Ammon's horn (tissue), 1 donor: ENCODE measurements at regions not wholly inside any gene's neighbourhood (a gene's known extent, or its start where the extent isn't known, plus 50 kb on each side); places are given as distances from the start of the nearest gene placed in this dataset.
"Not testable (repeated sequence)": the region's sequence is repeated elsewhere in the genome, so short reads cannot be mapped to it uniquely, and the experiment has no call there.

ENCODE experiments used
- DNase-seq: peaks from one replicate; pipeline ENCODE4 v3.0.0-alpha.2; 2016; ENCODE audit warnings: low spot score

- DNase-seq, result no peak
Observed at GRCh38 chr2:8426550-8426949, 255.3 kb upstream of the ID2 start.

GRCh38 chr2:8427211-8427610, 254.6 kb upstream of the ID2 start:
- no peak for DNase-seq

GRCh38 chr2:8430628-8431027, 251.2 kb upstream of the ID2 start:
- DNase-seq, result no peak

DNA sequence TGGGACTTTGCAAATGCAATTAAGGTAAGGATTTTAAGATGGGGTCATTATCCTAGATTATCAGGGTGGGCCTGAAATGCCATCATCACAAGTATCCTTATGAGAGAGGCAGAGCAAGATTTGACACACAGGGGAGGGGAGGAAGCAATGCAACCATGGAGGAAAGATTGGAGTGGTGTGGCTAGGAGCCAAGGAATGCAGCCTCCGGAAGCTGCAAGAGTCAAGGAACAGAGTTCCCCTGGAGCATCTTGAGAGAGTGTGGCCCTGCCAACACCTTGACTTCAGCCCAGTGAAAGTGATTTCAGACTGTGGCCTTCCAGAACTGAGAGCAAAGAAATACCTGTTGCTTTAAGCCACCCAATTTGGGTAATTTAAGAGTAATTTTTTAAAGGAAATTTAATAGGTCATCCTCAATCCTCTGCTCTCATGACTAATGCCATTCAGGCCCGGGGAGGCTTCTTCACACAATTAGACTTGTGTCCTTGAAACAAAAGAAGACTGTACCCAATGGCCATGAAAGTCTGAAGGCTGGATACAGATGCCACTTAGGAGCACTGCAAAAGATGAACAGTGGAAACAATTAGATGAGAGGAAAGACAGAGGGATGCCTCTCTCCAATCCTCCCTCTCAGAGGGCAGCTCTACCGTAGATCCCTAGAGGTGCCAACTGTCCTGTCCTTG, 250.3 kb upstream of the ID2 start:
- DNase-seq, result no peak

GRCh38 chr2:8432706-8433336, 249.0 kb upstream of the ID2 start:
- no peak for DNase-seq

DNA sequence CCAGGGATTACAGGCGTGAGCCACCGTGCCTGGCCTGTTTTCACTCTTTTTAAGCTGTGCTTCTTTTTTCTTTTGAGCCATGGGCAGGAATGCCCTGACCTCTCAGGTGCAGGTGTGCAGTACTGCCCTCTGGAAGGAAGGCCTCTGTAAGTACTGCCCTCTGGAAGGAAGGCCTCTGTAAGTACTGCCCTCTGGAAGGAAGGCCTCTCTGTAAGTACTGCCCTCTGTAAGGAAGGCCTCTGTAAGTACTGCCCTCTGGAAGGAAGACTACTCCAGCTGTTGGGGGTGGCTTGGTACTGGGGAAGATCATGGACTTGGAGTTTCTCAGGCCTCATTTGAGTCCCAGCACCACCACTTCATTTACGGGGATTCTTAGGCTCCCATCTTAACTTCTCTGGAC, 248.5 kb upstream of the ID2 start:
- DNase-seq, result no peak

DNA sequence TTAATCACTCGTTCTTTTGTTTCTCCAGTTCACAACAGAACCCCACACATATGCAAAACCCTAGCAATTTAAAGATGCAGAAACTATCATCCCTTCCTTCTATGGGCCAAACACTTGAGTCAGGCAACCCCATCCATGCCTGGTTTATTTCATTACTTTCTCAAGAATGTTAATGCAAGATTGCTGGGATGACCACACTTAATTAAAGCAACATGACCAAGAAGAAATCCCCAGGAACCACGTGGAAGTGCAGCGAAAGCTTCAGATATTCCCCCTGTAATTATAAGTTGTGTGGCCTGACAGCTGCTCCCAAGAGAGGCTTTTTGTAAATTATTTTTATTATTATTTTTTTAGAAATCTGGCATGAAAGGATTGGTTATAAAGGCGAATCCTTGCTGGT, 246.2 kb upstream of the ID2 start:
- DNase-seq, result no peak

DNA sequence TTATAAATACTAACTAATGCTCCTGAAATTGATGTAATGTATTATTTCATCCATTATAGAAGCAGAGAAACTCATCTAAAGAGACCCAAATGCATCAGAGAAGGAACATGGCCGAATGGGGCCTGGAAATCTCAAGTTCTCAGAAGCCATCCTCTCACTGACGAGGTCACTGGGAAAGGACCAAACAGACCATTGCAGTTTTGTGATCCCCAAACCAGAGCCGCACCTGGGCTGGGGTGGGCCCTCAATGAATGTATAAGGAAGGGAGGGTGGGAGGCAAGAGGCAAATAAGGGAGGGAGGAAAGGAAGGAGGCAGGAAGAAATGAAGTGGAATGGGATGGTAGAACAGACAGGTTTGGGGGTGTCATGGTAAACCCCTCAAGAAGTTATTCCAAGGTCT, 245.3 kb upstream of the ID2 start:
- no peak for DNase-seq

DNA sequence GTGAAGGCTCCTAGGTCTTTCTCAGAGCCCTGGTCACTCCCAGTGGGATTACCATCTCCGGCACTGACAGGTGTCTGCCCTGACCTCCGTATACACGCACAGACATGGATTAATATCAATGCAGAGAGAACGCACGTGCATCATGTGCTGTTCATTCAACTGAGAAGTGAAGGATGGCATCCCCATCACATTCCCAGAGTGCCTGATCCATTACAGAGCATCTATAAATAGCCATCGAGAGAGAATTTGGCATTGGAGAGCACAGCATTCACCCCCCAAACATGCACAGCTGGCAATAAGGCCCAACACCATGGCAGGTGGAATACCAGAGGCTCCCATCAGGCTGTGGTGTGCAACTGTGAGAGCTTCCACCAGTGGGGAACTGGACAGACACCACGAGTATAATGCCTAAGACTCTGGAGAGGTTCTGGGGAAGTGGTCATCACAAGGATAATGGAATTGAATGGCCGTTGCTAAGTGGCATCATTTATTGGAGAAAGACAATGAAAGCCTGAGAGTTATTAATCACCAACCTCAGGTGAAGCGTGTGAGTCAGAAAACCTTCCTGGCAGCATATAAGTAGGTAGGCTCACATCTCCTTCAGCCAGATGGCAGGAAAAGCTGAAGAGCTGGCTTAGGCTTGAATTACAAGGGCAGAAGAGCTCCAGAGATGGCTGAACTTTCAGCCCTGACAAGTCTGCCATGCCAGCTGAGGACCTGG, 244.5 kb upstream of the ID2 start:
- DNase-seq, result no peak

GRCh38 chr2:8437949-8438400, 243.9 kb upstream of the ID2 start:
- no peak for DNase-seq

DNA sequence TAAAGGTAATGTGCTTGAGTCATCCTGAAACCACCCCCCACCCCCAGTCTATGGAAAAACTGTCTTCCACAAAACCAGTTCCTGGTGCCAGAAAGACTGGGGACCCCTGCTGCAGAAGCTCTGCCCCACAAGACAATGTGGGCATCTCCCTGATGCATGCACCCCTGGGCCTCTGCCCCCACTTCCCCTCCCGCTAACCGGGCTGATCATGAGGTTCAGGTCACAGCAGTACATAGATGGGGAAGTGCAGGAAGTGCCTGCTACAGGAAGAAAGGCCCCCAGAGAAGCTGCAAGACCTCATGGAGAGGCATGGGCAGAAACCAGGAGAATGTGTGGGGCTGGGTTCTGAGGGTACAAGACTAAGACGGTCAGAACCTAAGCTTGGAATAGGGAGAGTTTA, 243.4 kb upstream of the ID2 start:
- DNase-seq, result peak; percentile 76

DNA sequence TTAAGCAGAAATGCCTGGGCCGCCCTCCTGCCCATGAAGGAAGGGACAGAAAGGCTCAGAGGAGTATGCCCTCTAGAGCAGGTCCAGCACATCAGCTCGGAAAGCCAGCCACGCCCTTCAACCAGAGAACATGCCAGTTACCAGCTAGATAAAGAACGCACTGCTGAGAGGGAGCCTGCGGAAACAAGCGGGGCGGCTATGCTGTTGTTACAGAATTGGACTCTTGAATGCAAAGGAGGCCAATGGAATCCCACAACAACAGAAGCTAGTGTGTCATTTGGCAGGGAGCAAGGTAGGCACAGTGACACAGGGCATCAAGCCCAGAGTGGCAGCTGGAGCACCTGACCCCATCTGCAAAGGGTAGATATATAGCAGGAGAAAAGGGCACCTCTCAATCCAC, 242.9 kb upstream of the ID2 start:
- DNase-seq, result no peak

GRCh38 chr2:8440029-8440778, 241.7 kb upstream of the ID2 start:
- no peak for DNase-seq

DNA sequence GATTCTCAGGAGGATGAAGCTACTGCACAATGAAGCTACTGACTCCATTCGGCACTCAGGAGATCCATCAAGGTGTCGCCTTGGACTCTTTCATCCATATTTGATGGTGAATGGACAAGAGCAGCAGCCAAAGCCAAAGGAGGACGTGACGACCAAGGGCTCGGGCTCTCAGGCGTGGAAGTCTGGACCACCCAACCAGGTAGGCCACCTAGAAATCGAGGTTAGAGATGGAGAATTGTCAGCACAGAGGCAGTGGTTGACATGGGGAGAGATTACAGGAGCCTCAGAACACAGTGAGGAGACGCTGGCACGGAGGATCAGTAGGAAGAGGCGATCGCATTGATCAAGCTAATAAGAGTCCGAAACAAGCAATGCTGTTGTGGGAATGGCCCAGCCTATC, 240.5 kb upstream of the ID2 start:
- DNase-seq, result no peak

- DNase-seq, result peak; percentile 68
Observed at GRCh38 chr2:8441986-8442385, 239.9 kb upstream of the ID2 start.

DNA sequence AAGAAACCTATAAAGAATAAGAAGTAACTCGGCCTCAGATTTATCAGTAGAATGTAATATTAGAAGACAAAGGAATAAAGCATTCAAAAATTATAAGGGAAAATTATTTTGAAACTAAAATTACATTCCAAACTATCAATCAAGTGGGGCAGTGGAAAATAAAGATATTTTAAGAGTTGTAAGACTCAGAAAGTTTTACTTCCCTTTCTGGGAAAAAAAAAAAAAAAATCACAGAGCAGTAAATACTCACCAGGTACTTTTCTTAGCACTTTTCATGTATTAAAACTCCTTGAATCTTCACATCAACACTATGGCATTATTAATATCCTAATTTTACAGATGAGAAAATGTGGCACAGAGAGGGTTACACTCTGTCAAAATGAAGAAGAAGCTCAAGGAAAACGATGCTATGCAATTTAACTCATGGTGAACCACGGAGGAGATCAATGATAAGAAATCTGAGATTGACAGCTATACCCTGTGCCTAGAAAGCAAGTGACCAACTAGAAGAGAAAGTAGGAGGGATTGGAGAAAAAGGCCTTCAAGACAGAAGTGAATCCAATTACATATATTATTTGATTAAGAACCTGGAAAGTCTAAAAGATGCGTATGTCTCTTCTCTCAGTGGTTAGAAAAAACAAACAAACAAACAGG, 238.9 kb upstream of the ID2 start:
- DNase-seq, result no peak

DNA sequence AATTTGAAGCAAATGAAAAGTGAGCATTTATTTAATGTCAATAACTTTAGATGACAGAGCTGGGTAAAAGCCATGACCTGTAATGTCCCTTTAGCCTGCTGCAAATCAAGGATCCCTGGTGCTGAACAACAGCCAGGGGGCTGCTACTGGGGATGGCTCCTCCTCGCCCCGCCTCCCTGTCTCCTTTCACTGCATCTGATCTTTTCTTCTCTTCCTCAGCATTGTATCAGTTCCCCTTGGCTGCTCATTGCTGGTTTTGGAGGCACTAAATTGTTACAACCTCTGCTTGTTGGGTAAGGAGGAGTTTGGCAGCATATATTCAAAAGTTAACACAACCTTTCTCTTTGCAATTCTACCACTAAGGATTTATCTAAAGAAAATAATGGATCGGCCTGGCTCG, 236.3 kb upstream of the ID2 start:
- no peak for DNase-seq

- not testable (repeated sequence) for DNase-seq
Observed at GRCh38 chr2:8446751-8447150, 235.1 kb upstream of the ID2 start.

DNA sequence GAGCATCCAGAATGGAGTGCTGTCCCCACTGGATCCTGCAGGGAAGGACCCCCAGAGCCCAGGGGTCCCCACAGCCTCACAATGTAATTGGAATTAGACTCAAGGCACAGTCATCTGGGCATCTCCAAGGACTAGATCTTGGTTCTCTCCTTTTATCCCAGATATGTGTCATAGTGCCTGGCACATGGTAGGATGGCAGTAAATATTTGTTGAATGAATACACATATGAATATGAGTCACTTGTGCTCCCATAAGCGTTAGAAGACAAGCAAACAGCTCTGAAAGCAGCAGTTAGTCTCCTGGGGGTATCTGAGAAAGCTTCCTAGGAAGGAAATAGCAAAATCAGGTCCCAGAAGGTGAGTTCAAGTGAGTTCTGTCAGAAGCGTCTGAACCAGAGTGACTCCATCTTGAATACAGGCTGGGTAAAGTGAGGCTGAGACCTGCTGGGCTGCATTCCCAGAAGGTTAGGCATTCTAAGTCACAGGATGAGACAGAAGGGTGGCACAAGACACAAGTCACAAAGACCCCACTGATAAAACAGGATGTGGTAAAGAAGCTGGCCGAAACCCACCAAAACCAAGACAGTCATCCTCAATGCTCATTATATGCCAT, 234.1 kb upstream of the ID2 start:
- DNase-seq, result no peak

DNA sequence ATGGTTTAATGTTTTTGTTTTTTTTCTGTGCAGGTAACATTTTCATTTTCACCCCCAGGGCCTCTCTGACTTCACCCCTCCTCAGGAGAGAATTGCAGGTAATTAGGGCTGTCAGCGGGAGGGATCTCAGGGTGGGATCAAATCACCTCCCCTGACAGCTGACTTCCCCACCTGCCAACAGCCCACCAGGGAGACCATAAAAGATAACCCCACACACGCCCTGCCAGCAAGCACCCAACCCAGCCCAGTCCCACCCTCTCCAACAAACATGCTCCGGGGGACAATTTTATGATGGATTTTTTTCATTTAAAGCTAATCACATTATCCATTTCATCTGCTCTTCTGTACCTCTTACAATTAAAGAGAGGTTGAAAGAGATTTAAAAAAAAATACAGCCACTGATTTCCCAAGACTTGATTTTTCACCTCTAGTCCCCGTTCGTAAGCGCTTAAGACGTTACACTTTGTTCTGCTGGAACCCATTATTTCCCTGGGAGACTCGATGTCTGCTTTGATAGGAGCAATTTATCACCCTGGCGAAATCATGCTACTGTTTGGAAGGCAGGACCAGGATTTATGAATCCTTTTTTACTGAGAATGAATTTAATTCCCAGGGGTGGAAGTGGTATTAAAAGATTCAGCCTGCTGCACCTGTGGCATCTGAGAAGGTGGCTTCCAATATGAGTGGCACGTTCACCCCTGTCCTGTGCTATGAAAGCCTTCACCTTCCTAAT, 232.9 kb upstream of the ID2 start:
- DNase-seq, result no peak

DNA sequence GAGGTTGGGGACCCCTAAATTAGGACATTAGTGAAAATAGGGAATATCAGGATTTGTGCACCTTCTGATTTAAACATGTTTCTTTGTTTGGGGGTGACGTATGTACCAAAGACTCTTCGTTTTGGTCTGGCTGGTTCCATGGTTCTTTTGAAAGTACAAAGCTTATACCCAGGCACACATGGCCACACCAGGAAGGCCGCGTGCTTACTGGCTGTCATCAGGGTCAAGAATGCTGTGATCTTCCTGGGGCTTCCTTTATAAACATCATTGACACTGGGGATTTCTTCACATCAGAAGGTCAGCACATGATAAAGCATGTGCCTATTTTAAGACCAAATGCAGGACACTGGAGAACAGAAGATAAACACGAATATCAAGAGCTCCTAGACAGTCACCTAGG, 230.6 kb upstream of the ID2 start:
- no peak for DNase-seq
